ENCODE measurements at regions not wholly inside any gene's neighbourhood (a gene's known extent, or its start where the extent isn't known, plus 50 kb on each side); places are given as distances from the start of the nearest gene placed in this dataset.

DNA sequence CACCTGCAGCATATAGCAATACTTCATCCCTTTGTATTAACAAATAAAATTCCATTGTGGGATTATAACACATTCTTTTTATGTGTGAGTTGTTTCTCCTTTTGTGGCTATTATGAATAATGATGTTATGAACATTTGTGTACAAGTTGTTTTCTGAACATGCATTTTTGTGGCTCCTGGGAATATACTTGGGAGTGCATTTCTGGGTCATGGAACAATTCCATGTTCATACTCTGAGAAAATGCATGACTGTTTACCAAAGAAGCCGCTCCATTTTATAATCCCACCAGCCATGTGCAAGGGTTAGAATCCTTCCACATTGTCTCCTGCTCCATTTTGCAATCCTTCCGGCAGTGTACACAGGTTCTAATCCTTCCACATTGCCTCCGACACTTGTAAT is 713.8 kb downstream of the TBC1D22A start:
- Histone ChIP-seq H3K14ac (replicated peaks; ENCODE audit: low read depth, low read length) (no peak overlapping the region), H3K18ac (ENCODE audit: low read depth, low read length) (no peak overlapping the region), H3K27ac (ENCODE audit: insufficient read depth, low read length) (no peak overlapping the region), H2AK9ac (replicated peaks; ENCODE audit: low read depth, low read length, poor library complexity) (no peak overlapping the region), H2BK120ac (ENCODE audit: low read depth, low read length) (no peak overlapping the region), H2BK5ac (ENCODE audit: low read depth, low read length, poor library complexity, severe bottlenecking) (no peak overlapping the region), H3K4ac (ENCODE audit: low read depth, low read length) (no peak overlapping the region), H3K4me3 (ENCODE audit: insufficient read depth, low read depth, low read length) (no peak overlapping the region), H4K8ac (ENCODE audit: low read depth in 2 of 2, low read length in 2 of 2) (no peak overlapping the region), H2AK5ac (ENCODE audit: low read depth, low read length) (no peak overlapping the region), H4K91ac (ENCODE audit: insufficient read depth, low read depth, low read length) (no peak overlapping the region), H2BK15ac (ENCODE audit: low read depth, low read length) (no peak overlapping the region), H4K5ac (ENCODE audit: low read depth, low read length) (no peak overlapping the region), H3K56ac (ENCODE audit: extremely low read depth, insufficient read depth, low read length) (no peak overlapping the region), H3K4me1 (ENCODE audit: control insufficient read depth, insufficient read depth, low read length) (no peaks in the 10 kb centered on the region), H2AFZ (replicated peaks; ENCODE audit: low read length, poor library complexity) (no peak overlapping the region), H3K23ac (ENCODE audit: low read depth, low read length) (no peak overlapping the region), H2BK20ac (ENCODE audit: low read depth, low read length) (no peak overlapping the region), H3K79me1 (ENCODE audit: low read depth in 1 of 2, low read length in 2 of 2) (no peaks in the 10 kb centered on the region), H4K20me1 (ENCODE audit: insufficient read depth, low read length) (no peaks in the 10 kb centered on the region), H3K9ac (ENCODE audit: low read depth, low read length) (no peak overlapping the region), H3K4me2 (ENCODE audit: low read depth, low read length) (no peak overlapping the region), H3K36me3 (ENCODE audit: control insufficient read depth, insufficient read depth, low read length) (no peaks in the 10 kb centered on the region), H3K9me3 (ENCODE audit: control insufficient read depth, insufficient read depth, low read length) (peaks cover 10% of the 10 kb centered on the region; the same call in 1 of the 2 replicates), H3K27me3 (ENCODE audit: control insufficient read depth, insufficient read depth, low read length) (no peaks in the 10 kb centered on the region), H3K9me1 (ENCODE audit: insufficient read depth, low read length) (no peaks in the 10 kb centered on the region)
- intact Hi-C loops (cut with micrococcal nuclease): no loop called here
- TF ChIP-seq POLR2A (IDR thresholded peaks at IDR 0.05; ENCODE audit: low read depth, low read length) (no peak), FOS (IDR thresholded peaks at IDR 0.05; ENCODE audit: low read depth, low read length) (no peak)
- BruUV-seq (replicated peaks): no TSS peak
- ChIA-PET CTCF (no interaction called here), POLR2A (ENCODE audit: unreplicated experiment) (no interaction called here)
- ATAC-seq (ENCODE audit: low read depth): no peak
- DNase-seq: no peak
- dilution Hi-C loops (cut with HindIII; ENCODE audit: low sequenced_read_pairs, unreplicated experiment): no loop called here
- no CpG with 5 or more reads among the region's 3 CpGs for WGBS, 2 experiments (ENCODE audit: extremely low coverage in 2 of 2, insufficient read length in 1 of 2)
- in situ Hi-C loops (cut with MboI; ENCODE audit: low sequenced_read_pairs): no loop called here

Data from IMR-90 (cell line).